H1 (cell line): ENCODE measurements at regions not wholly inside any gene's neighbourhood (a gene's known extent, or its start where the extent isn't known, plus 50 kb on each side); places are given as distances from the start of the nearest gene placed in this dataset.

Experiments used
- HDAC2 ChIP-seq, 2 experiments: fragments of 300-600 bp in 1 of 2; sonication (generic) in 1 of 2; IDR thresholded peaks; 2 replicates each; pipeline ENCODE4 v1.6.1; 2011 to 2012; ENCODE audit warnings: low read depth in 2 of 2, low read length in 2 of 2, mild to moderate bottlenecking in 2 of 2, moderate library complexity in 2 of 2, borderline replicate concordance in 1 of 2, inconsistent platforms in 1 of 2
- HDAC6 ChIP-seq: IDR thresholded peaks from one replicate; pipeline ENCODE4 v1.7.1; 2012; ENCODE audit warnings: low read depth, mild to moderate bottlenecking, inconsistent platforms, low read length, moderate library complexity
- TF ChIP-seq, protein P1 (sequence below): IDR thresholded peaks from 2 replicates; pipeline ENCODE4 v1.6.1; 2012; ENCODE audit warnings: inconsistent platforms

DNA sequence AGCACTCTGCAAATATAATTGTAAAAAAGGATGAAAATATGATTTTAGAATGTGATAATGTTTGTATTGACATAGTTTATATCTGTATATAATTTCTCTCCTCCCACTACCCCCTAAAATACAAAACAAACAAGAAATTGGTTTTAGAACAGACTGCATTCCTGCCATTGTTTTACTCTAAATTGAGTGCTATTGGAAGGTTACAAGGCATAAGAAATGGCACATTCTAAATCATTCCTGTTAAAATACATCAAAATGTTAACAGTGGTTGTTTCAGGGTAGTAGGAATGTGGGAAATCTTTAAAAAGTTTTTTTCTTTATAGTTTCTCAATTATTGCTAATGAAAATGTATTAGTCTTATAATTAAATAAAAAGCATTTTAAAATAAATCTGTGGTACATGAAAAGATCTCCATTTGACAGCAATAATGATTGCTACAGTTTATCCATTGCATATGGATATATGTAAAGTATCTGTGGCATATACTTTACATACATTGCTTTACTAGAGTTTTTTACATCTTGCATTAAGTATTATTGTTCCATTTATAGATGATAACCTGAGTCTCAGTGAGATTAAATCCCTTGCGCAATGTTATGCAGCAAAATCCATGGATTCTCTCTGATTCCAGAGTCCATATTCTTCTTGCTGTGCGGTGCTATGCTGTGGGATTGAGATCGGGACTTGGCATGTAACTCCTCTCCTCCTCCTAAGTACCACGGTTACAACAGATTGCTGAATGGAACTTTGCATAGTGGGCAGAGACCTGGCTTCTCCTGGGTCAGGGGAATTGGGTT, 319.8 kb downstream of the LMO4 start (continued):
- TF ChIP-seq HDAC2 (IDR thresholded peaks at IDR 0.05; ENCODE audit: borderline replicate concordance in 1 of 2, low read depth in 2 of 2, low read length in 2 of 2) (no peak), HDAC6 (no peak)
- TF ChIP-seq, protein P1, sequence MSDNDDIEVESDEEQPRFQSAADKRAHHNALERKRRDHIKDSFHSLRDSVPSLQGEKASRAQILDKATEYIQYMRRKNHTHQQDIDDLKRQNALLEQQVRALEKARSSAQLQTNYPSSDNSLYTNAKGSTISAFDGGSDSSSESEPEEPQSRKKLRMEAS: no peak
